ENCODE measurements at regions not wholly inside any gene's neighbourhood (a gene's known extent, or its start where the extent isn't known, plus 50 kb on each side); places are given as distances from the start of the nearest gene placed in this dataset.

DNA sequence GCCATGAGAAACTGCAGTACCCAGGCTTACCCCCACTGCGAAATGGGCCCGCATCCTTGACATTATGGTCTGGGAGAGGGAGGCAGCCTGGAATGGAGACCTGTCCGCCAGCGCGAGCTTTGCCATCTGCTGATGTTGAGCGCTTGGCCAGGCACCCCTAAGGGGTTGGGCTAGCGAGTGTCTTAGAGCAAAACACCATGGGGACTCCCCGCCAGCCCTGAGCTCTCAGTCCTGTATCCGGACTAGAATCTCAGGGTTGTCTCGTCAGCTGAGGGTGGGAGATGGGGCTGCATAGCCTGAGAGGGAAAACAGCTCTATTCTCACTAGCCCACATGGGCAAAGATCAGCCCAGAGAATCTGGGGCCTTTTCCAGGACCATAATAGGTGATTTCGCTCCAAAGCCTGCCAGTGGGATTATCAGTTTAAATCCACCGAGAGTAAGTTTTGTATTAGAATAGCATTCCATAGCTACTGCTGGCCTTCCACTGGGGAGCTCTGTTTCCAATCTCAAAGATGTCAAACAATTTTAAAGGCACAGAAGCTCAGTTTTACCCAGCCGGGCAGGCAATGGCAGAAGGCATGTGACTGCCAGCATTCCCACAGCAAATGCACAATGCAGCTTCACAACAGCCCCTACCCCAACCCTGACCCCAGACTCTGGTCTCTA lies 167.5 kb upstream of the TPM1 start:
- H3K4me1 Mint-ChIP-seq: peaks cover 8% of the 10 kb centered on the region
- no peaks in the 10 kb centered on the region for H3K27me3 ChIP-seq (replicated peaks in 1 of 4; ENCODE audit: control extremely low read depth in 1 of 4, control insufficient read depth in 3 of 4, insufficient read depth in 4 of 4, low read length in 3 of 4)
- no peaks in the 10 kb centered on the region for H3K36me3 ChIP-seq (replicated peaks in 1 of 2; ENCODE audit: control extremely low read depth in 1 of 2, control insufficient read depth in 1 of 2, extremely low read depth in 1 of 2, insufficient read depth in 2 of 2, low read length in 1 of 2)
- no peak for ATAC-seq (ENCODE audit: low read depth)
- peaks cover 0 to 7% (median 0%) of the 10 kb centered on the region in 3 donors for H3K9me3 ChIP-seq (ENCODE audit: control extremely low read depth in 1 of 3, control insufficient read depth in 2 of 3, insufficient read depth in 1 of 3, low read length in 2 of 3)
- no peak overlapping the region for H3K27ac ChIP-seq (ENCODE audit: low read length in 2 of 2)
- H3K4me1 ChIP-seq (ENCODE audit: control insufficient read depth in 2 of 2, insufficient read depth in 2 of 2, low read length in 2 of 2): peaks cover 0 to 2% of the 10 kb centered on the region in 2 donors
- H4K20me1 ChIP-seq (ENCODE audit: control insufficient read depth, insufficient read depth, low read length, poor library complexity, severe bottlenecking): no peaks in the 10 kb centered on the region
- H3K9ac ChIP-seq (ENCODE audit: low read length): no peak overlapping the region
- no peak overlapping the region for H3K4me3 Mint-ChIP-seq
- TF ChIP-seq EZH2 (IDR thresholded peaks at IDR 0.05; ENCODE audit: borderline replicate concordance, insufficient read depth, low read depth, low read length, poor library complexity, severe bottlenecking) (no peak), CTCF (IDR thresholded peaks at IDR 0.05) (no peak)
- no peak overlapping the region for H3K4me2 ChIP-seq (replicated peaks; ENCODE audit: low read depth, low read length, poor library complexity, severe bottlenecking)
- DNase-seq: no peak
- no peak overlapping the region for H3K4me3 ChIP-seq (ENCODE audit: control extremely low read depth in 1 of 5, extremely low read depth in 1 of 5, insufficient read depth in 1 of 5, low read depth in 2 of 5, low read length in 4 of 5)
- no peak overlapping the region for H3K27ac Mint-ChIP-seq
- H3K9me3 Mint-ChIP-seq (ENCODE audit: insufficient read depth): peaks cover 3% of the 10 kb centered on the region
- no peaks in the 10 kb centered on the region for H3K79me2 ChIP-seq (ENCODE audit: control insufficient read depth, insufficient read depth, low read length)
- H3K27me3 Mint-ChIP-seq: peaks cover 9% of the 10 kb centered on the region
- ChIA-PET CTCF (no interaction called here), POLR2A (no interaction called here)
- 94% methylated on average over 8 of the region's 13 CpGs for WGBS (ENCODE audit: insufficient coverage)
- intact Hi-C loops (cut with micrococcal nuclease): no loop called here
- no peak overlapping the region for H2AFZ ChIP-seq (ENCODE audit: insufficient read depth, low read depth, low read length, poor library complexity, severe bottlenecking)

DNA sequence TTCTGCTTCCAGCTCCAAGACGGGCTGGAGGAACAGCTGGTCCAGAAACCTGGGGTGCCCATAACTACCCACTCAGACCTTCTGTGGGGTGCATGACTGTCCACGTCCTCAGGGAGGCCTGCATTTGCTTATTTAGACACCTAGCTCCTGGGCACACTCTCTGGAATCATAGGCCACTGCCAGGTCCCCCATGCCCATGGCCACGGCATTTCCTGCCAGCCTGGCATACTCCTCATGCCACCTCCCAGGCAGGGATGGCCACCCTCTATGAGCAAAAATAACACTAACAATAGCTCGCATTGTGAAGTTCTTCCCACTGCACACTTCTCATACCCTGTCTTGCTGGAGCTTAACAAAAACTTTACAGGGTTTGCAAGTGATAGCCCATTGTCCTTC lies 166.9 kb upstream of the TPM1 start:
- intact Hi-C loops (cut with micrococcal nuclease): no loop called here
- H3K36me3 ChIP-seq (replicated peaks in 1 of 2; ENCODE audit: control extremely low read depth in 1 of 2, control insufficient read depth in 1 of 2, extremely low read depth in 1 of 2, insufficient read depth in 2 of 2, low read length in 1 of 2): no peaks in the 10 kb centered on the region
- no peak overlapping the region for H3K27ac ChIP-seq (ENCODE audit: low read length in 2 of 2)
- H3K4me2 ChIP-seq (replicated peaks; ENCODE audit: low read depth, low read length, poor library complexity, severe bottlenecking): no peak overlapping the region
- H3K4me1 ChIP-seq (ENCODE audit: control insufficient read depth in 2 of 2, insufficient read depth in 2 of 2, low read length in 2 of 2): peaks cover 0 to 5% of the 10 kb centered on the region in 2 donors
- DNase-seq (no peak), ATAC-seq (ENCODE audit: low read depth) (no peak)
- Mint-ChIP-seq H3K27me3 (peaks cover 9% of the 10 kb centered on the region), H3K4me3 (no peak overlapping the region), H3K27ac (no peak overlapping the region), H3K9me3 (ENCODE audit: insufficient read depth) (peaks cover 3% of the 10 kb centered on the region), H3K4me1 (peaks cover 11% of the 10 kb centered on the region)
- H3K27me3 ChIP-seq (replicated peaks in 1 of 4; ENCODE audit: control extremely low read depth in 1 of 4, control insufficient read depth in 3 of 4, insufficient read depth in 4 of 4, low read length in 3 of 4): no peaks in the 10 kb centered on the region
- H3K79me2 ChIP-seq (ENCODE audit: control insufficient read depth, insufficient read depth, low read length): no peaks in the 10 kb centered on the region
- H3K9ac ChIP-seq (ENCODE audit: low read length): no peak overlapping the region
- TF ChIP-seq CTCF (IDR thresholded peaks at IDR 0.05): no peak
- TF ChIP-seq EZH2 (IDR thresholded peaks at IDR 0.05; ENCODE audit: borderline replicate concordance, insufficient read depth, low read depth, low read length, poor library complexity, severe bottlenecking): no peak
- H3K4me3 ChIP-seq (ENCODE audit: control extremely low read depth in 1 of 5, extremely low read depth in 1 of 5, insufficient read depth in 1 of 5, low read depth in 2 of 5, low read length in 4 of 5): no peak overlapping the region
- H3K9me3 ChIP-seq (ENCODE audit: control extremely low read depth in 1 of 3, control insufficient read depth in 2 of 3, insufficient read depth in 1 of 3, low read length in 2 of 3): peaks cover 0 to 7% (median 0%) of the 10 kb centered on the region in 3 donors
- 74% methylated on average over 3 of the region's 4 CpGs for WGBS (ENCODE audit: insufficient coverage)
- no peaks in the 10 kb centered on the region for H4K20me1 ChIP-seq (ENCODE audit: control insufficient read depth, insufficient read depth, low read length, poor library complexity, severe bottlenecking)
- CTCF ChIA-PET: no interaction called here
- no peak overlapping the region for H2AFZ ChIP-seq (ENCODE audit: insufficient read depth, low read depth, low read length, poor library complexity, severe bottlenecking)
- POLR2A ChIA-PET: no interaction called here

Data from B cell (primary cell).